GM23338 (cell line): ENCODE measurements at regions not wholly inside any gene's neighbourhood (a gene's known extent, or its start where the extent isn't known, plus 50 kb on each side); places are given as distances from the start of the nearest gene placed in this dataset.

Experiments
- POLR2AphosphoS5 ChIP-seq: IDR thresholded peaks from 2 replicates; pipeline ENCODE4 v1.6.1; 2016; ENCODE audit warnings: antibody characterized with exemption, low read depth
- TF ChIP-seq, protein P1 (sequence below), 2 experiments: fragments of 200-600 bp in 1 of 2; sonication (generic) in 1 of 2; conservative IDR thresholded peaks; 2 replicates each; pipeline versions ENCODE4 v1.5.1 to v1.6.1; 2016 to 2017; ENCODE audit warnings: antibody characterized with exemption in 2 of 2, low read depth in 2 of 2, mild to moderate bottlenecking in 2 of 2, moderate library complexity in 1 of 2

DNA sequence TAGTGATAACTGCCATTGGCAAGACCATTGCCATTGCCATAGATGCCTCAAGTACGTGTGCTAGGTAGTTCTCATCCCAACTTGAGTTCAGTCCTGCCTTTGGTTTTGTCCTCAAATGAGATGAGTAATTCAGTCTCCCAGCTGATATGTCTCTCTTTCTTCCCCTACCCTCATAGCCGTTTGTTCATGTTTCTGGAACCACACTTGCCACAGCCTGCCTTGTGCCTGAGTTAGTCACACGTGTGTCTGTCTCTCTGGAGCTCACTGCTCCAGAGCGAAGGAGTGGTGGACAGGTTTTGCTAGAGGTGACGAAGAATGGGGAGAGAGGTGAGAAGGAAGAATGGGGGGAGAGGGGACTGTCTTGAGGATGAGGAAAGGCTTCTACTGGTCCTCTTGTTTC, 88.0 kb upstream of the IGF1R start:
- TF ChIP-seq, protein P1, sequence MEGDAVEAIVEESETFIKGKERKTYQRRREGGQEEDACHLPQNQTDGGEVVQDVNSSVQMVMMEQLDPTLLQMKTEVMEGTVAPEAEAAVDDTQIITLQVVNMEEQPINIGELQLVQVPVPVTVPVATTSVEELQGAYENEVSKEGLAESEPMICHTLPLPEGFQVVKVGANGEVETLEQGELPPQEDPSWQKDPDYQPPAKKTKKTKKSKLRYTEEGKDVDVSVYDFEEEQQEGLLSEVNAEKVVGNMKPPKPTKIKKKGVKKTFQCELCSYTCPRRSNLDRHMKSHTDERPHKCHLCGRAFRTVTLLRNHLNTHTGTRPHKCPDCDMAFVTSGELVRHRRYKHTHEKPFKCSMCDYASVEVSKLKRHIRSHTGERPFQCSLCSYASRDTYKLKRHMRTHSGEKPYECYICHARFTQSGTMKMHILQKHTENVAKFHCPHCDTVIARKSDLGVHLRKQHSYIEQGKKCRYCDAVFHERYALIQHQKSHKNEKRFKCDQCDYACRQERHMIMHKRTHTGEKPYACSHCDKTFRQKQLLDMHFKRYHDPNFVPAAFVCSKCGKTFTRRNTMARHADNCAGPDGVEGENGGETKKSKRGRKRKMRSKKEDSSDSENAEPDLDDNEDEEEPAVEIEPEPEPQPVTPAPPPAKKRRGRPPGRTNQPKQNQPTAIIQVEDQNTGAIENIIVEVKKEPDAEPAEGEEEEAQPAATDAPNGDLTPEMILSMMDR (conservative IDR thresholded peaks at IDR 0.05; ENCODE audit: low read depth in 2 of 2), result no peak
- TF ChIP-seq POLR2AphosphoS5, result no peak
